HEK293 (cell line): ENCODE measurements at regions not wholly inside any gene's neighbourhood (a gene's known extent, or its start where the extent isn't known, plus 50 kb on each side); places are given as distances from the start of the nearest gene placed in this dataset.
"Not testable (repeated sequence)": the region's sequence is repeated elsewhere in the genome, so short reads cannot be mapped to it uniquely, and the experiment has no call there.

Experiments used
- CTCF ChIA-PET: fragments of 350-600 bp; formaldehyde crosslinking; extraction: SDS; loops from one replicate; lab custom pipeline; 2021; ENCODE audit warnings: antibody characterized with exemption; lab: Yijun Ruan, JAX
- POLR2A ChIA-PET: fragments of 300-600 bp; formaldehyde crosslinking; extraction: SDS; loops from one replicate; lab custom pipeline; 2020; ENCODE audit warnings: antibody characterized with exemption, inconsistent platforms; lab: Yijun Ruan, JAX
- H3K27ac ChIP-seq: fragments of 200-500 bp; sonication (Bioruptor generic); 2 replicates; pipeline ENCODE4 v1.5.1; 2014; ENCODE audit warnings: low read depth, low read length, control low read depth, inconsistent platforms; ENCODE audit errors: extremely low read depth
- H3K36me3 ChIP-seq, 2 experiments: fragments of 200-500 bp in 1 of 2; sonication (Bioruptor generic) in 1 of 2; 1 replicate in 1 of 2; 2 replicates in 1 of 2; pipeline ENCODE4 v1.5.1; 2014 to 2017; ENCODE audit warnings: inconsistent platforms in 2 of 2, low read length in 2 of 2; ENCODE audit not compliant: control insufficient read depth in 2 of 2, insufficient read depth in 1 of 2
- H3K4me1 ChIP-seq: fragments of 200-500 bp; sonication (Bioruptor generic); 2 replicates; pipeline ENCODE4 v1.5.1; 2014; ENCODE audit warnings: mild to moderate bottlenecking, low read length, inconsistent platforms; ENCODE audit not compliant: control insufficient read depth, insufficient read depth
- H3K4me3 ChIP-seq: 2 replicates; pipeline ENCODE4 v1.5.1; 2011; ENCODE audit warnings: low read depth, mild to moderate bottlenecking, control low read depth, low read length, moderate library complexity
- H3K9me3 ChIP-seq: fragments of 200-500 bp; sonication (Bioruptor generic); 2 replicates; pipeline ENCODE4 v1.5.1; 2014; ENCODE audit warnings: low read depth, low read length, inconsistent platforms; ENCODE audit not compliant: control insufficient read depth, insufficient read depth
- MYNN ChIP-seq: fragments of 450-650 bp; formaldehyde crosslinking; IDR thresholded peaks from 2 replicates; pipeline ENCODE4 v1.5.1; 2016; ENCODE audit warnings: missing biosample characterization, missing genetic modification characterization, borderline replicate concordance
- SP7 ChIP-seq: fragments of 450-650 bp; formaldehyde crosslinking; IDR thresholded peaks from 2 replicates; pipeline ENCODE4 v1.5.1; 2016; ENCODE audit warnings: missing biosample characterization, missing genetic modification characterization
- ZBTB21 ChIP-seq: fragments of 450-650 bp; formaldehyde crosslinking; IDR thresholded peaks from 2 replicates; pipeline ENCODE4 v1.5.1; 2017; ENCODE audit warnings: missing biosample characterization, missing genetic modification characterization
- ZEB2 ChIP-seq: fragments of 450-650 bp; formaldehyde crosslinking; IDR thresholded peaks from 2 replicates; pipeline ENCODE4 v1.5.1; 2016; ENCODE audit warnings: missing biosample characterization, missing genetic modification characterization
- ZFP69B ChIP-seq: fragments of 450-650 bp; formaldehyde crosslinking; IDR thresholded peaks from 2 replicates; pipeline ENCODE4 v1.5.1; 2016; ENCODE audit warnings: missing biosample characterization, missing genetic modification characterization
- ZNF335 ChIP-seq: fragments of 450-650 bp; formaldehyde crosslinking; conservative IDR thresholded peaks from 2 replicates; pipeline ENCODE4 v1.5.1; 2016; ENCODE audit warnings: missing biosample characterization, missing genetic modification characterization
- ZNF398 ChIP-seq: fragments of 450-650 bp; formaldehyde crosslinking; IDR thresholded peaks from 2 replicates; pipeline ENCODE4 v1.5.1; 2017; ENCODE audit warnings: missing biosample characterization, missing genetic modification characterization
- ZNF600 ChIP-seq: fragments of 450-650 bp; formaldehyde crosslinking; IDR thresholded peaks from 2 replicates; pipeline ENCODE4 v1.5.1; 2016; ENCODE audit warnings: missing biosample characterization, missing genetic modification characterization
- ZNF629 ChIP-seq: fragments of 450-650 bp; formaldehyde crosslinking; IDR thresholded peaks from 2 replicates; pipeline ENCODE4 v1.5.1; 2017; ENCODE audit warnings: missing biosample characterization, missing genetic modification characterization
- ZNF692 ChIP-seq: fragments of 450-650 bp; formaldehyde crosslinking; IDR thresholded peaks from 2 replicates; pipeline ENCODE4 v1.5.1; 2016; ENCODE audit warnings: missing biosample characterization, missing genetic modification characterization

DNA sequence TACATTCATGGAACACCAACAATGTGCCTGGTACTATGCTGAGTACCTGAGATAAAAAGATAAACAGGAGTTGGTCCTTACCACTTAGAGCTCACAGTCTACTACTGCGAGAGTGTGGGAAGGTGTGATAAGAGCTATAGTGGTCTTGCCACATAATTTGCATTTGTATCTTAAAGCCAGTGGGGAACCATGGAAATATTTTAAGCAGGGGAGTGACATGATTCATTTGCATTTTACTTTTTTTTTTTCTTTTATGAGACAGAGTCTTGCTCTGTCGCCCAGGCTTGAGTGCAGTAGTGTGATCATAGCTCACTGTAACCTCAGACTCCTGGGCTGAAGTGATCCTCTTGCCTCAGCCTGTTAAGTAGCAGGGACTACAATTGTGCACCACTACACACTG lies 53.6 kb downstream of the SRGAP2 start:
- H3K27ac ChIP-seq, H3K4me3 ChIP-seq, CTCF ChIA-PET, H3K36me3 ChIP-seq, H3K9me3 ChIP-seq, POLR2A ChIA-PET, H3K4me1 ChIP-seq: not testable (repeated sequence)

DNA sequence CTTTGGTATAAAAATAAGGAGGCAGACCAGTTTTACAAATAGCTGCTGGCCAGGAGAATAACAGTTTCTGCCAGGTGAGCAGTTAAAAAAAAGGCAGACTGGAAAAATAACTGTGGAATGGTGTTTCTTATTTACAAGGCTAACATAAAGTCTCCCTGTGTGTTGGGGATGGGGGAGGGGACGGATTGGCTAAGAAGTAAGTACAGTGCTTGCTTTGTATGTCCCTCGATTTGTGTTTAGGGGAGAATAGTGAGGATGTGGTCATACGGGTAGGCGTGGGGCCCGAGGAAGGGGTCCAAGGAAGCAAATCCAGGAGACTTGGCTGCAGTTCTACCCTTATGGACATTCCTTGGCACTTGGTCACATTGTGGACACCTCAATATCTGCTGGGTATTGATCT lies 58.1 kb downstream of the SRGAP2 start:
- H3K4me1 ChIP-seq, H3K36me3 ChIP-seq, H3K4me3 ChIP-seq, POLR2A ChIA-PET, CTCF ChIA-PET, H3K27ac ChIP-seq, H3K9me3 ChIP-seq: not testable (repeated sequence)

- CTCF ChIA-PET, POLR2A ChIA-PET: not testable (repeated sequence)
Observed at GRCh38 chr1:206262424-206262823, 59.1 kb downstream of the SRGAP2 start.

GRCh38 chr1:206264916-206265315 lies 61.6 kb downstream of the SRGAP2 start:
- POLR2A ChIA-PET, H3K27ac ChIP-seq, H3K4me3 ChIP-seq, H3K4me1 ChIP-seq, H3K9me3 ChIP-seq, CTCF ChIA-PET, H3K36me3 ChIP-seq: not testable (repeated sequence)

More at GRCh38 chr1:206262424-206262823, 59.1 kb downstream of the SRGAP2 start:
- not testable (repeated sequence) for H3K36me3 ChIP-seq, H3K27ac ChIP-seq, H3K9me3 ChIP-seq, H3K4me1 ChIP-seq, H3K4me3 ChIP-seq

DNA sequence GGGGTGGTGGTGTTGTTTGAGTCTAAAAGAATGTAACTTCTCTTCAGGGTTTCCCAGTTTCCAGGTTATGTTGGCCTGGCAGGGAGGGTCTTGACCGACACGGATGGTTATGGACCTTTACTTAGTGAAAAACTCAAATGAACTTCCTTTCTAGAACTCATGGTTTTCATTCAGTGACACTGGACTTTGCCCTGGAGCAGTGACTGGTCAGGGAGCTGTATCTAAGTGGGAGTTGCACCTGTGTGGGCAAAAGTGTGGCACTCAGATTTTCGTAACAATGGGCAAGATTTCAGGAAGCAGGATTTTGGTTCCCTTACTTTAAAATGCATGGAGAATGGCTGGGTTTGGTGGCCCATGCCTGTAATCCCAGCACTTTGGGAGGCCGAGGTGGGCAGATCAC lies 67.8 kb downstream of the SRGAP2 start:
- H3K9me3 ChIP-seq, H3K4me1 ChIP-seq, H3K36me3 ChIP-seq, CTCF ChIA-PET, H3K27ac ChIP-seq, H3K4me3 ChIP-seq, POLR2A ChIA-PET: not testable (repeated sequence)

DNA sequence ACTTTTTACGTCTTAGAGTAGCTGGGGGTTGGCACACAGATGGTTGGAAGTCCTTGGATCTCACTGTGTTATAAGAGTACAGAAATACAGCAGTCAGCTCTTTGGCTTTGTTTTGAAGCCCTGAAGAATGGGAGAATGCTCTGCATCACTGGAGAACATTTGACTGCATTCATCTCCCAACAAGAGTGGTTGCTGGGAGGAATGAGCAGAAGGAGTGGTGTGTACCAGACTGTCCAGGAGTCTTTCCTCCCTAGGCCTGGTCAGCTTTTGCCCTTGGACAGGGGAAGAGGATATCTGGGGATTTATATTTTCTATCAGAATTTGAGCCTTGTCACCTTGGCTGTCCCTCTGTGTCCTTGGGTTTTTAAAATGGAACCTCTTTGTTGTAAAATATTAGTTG lies 69.8 kb downstream of the SRGAP2 start:
- H3K27ac ChIP-seq, H3K4me1 ChIP-seq, H3K9me3 ChIP-seq, CTCF ChIA-PET, POLR2A ChIA-PET, H3K36me3 ChIP-seq, H3K4me3 ChIP-seq: not testable (repeated sequence)

DNA sequence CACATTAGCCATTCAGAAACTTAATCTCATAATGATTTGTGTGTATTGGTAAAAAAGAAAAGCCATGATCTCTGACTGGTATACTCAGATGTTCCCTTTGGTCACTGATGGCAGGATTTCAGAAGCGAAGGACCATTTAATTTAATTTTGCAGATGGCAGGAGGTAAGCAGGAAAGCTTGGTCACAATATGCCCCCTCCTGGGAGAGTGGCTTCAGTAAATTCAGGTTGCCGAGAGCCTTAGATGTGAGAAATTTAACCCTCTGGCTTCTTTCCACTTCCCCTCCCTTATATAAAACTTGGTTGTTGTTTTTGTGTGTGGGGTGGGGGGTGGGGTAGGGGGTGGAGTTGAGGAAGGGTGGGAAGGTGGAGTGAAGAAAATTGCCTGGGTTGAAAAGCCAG lies 72.8 kb downstream of the SRGAP2 start:
- H3K4me1 ChIP-seq, CTCF ChIA-PET, H3K4me3 ChIP-seq, POLR2A ChIA-PET, H3K27ac ChIP-seq, H3K36me3 ChIP-seq, H3K9me3 ChIP-seq: not testable (repeated sequence)

GRCh38 chr1:206278683-206279082 lies 75.3 kb downstream of the SRGAP2 start:
- CTCF ChIA-PET = not testable (repeated sequence)
- POLR2A ChIA-PET = interaction anchor here (0.6 kb wide), 1 partner anchor 1562 kb away, joined by 5 read pairs; no protein-coding TSS in a partner anchor
- peak; percentile 58 for TF ChIP-seq ZNF692
- TF ChIP-seq ZNF629 (tag by site-specific recombination) = peak; percentile 93
- 0 out of 2 replicates have a peak, but pooled peaks have one; percentile 29 for TF ChIP-seq ZNF335 (tag by site-specific recombination)
- peak; percentile 38; the same call in 1 of the 2 replicates for TF ChIP-seq ZNF600
- 0 out of 2 replicates have a peak, but pooled peaks have one; percentile 22 for TF ChIP-seq SP7 (tag by site-specific recombination)
- TF ChIP-seq ZEB2 (tag by site-specific recombination) = peak; percentile 59; the same call in 1 of the 2 replicates
- peak; percentile 92 for TF ChIP-seq ZBTB21 (tag by site-specific recombination)
- TF ChIP-seq ZFP69B (tag by site-specific recombination) = peak; percentile 55; the same call in 1 of the 2 replicates
- peak; percentile 72 for TF ChIP-seq MYNN (tag by site-specific recombination)
- TF ChIP-seq ZNF398 (tag by site-specific recombination) = peak; percentile 47; the same call in 1 of the 2 replicates

More at GRCh38 chr1:206278683-206279082, 75.3 kb downstream of the SRGAP2 start:
- H3K4me3 ChIP-seq, H3K27ac ChIP-seq, H3K9me3 ChIP-seq, H3K36me3 ChIP-seq, H3K4me1 ChIP-seq: not testable (repeated sequence)
